Body of pancreas (tissue), 4 donors: ENCODE measurements at regions not wholly inside any gene's neighbourhood (a gene's known extent, or its start where the extent isn't known, plus 50 kb on each side); places are given as distances from the start of the nearest gene placed in this dataset.
"Not testable (repeated sequence)": the region's sequence is repeated elsewhere in the genome, so short reads cannot be mapped to it uniquely, and the experiment has no call there.

Experiments used
- POLR2A ChIP-seq, 3 donors: fragments of 450-650 bp; IDR thresholded peaks; one replicate each; pipeline ENCODE4 v1.6.1; 2016; ENCODE audit warnings: antibody characterized with exemption in 3 of 3, mild to moderate bottlenecking in 2 of 3
- TF ChIP-seq, protein P1 (sequence below), 7 experiments: fragments of 450-650 bp in 4 of 7; fragments of 200-600 bp in 3 of 7; sonication (generic) in 3 of 7; IDR thresholded peaks; one replicate each; pipeline ENCODE4 v1.5.1; 2016 to 2019; ENCODE audit warnings: antibody characterized with exemption in 7 of 7

DNA sequence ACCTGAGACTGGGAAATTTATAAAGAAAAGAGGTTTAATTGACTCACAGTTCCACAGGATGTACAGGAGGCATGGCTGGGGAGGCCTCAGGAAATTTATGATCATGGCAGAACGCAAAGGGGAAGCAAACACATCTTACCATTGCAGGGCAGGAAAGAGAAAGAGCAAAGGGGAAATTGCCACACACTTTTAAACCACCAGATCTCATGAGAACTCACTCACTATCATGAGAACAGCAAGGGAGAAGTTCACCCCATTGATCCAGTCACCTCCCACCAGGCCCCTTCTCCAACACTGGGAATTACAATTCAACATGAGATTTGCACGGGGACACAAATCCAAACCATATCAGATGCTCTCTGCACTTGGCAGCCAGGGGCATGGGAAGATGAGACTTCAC is 592.8 kb downstream of the MATN1 start:
- TF ChIP-seq, protein P1, sequence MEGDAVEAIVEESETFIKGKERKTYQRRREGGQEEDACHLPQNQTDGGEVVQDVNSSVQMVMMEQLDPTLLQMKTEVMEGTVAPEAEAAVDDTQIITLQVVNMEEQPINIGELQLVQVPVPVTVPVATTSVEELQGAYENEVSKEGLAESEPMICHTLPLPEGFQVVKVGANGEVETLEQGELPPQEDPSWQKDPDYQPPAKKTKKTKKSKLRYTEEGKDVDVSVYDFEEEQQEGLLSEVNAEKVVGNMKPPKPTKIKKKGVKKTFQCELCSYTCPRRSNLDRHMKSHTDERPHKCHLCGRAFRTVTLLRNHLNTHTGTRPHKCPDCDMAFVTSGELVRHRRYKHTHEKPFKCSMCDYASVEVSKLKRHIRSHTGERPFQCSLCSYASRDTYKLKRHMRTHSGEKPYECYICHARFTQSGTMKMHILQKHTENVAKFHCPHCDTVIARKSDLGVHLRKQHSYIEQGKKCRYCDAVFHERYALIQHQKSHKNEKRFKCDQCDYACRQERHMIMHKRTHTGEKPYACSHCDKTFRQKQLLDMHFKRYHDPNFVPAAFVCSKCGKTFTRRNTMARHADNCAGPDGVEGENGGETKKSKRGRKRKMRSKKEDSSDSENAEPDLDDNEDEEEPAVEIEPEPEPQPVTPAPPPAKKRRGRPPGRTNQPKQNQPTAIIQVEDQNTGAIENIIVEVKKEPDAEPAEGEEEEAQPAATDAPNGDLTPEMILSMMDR (IDR thresholded peaks at IDR 0.05) = not testable (repeated sequence)
- not testable (repeated sequence) for TF ChIP-seq POLR2A (IDR thresholded peaks at IDR 0.05)
